HG03571 (cell line): ENCODE measurements at regions not wholly inside any gene's neighbourhood (a gene's known extent, or its start where the extent isn't known, plus 50 kb on each side); places are given as distances from the start of the nearest gene placed in this dataset.
"Not testable (repeated sequence)": the region's sequence is repeated elsewhere in the genome, so short reads cannot be mapped to it uniquely, and the experiment has no call there.

Source experiments
- ATAC-seq: cut with Tn5 transposase; IDR thresholded peaks from one replicate; pipeline ENCODE4 v1.9.1; 2021; ENCODE audit not compliant: unreplicated experiment

DNA sequence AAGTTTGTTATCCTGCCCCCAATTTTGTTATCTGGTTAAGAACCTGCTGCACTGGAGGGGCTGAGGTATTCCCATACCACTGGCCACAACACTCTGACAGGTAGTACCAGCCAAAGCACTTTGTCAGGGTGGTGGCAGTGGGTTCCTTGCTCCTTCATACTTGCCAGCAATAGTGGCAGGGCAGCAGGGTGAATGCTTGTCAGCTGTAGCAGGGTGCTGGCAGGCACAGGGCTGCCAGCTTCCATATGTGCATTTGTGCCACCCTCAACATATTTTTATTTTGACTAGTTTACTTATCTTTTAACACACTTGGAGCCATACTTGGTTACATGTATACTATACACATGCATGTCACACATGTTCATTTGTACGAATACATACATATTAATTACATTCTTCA is 294.0 kb upstream of the VWC2 start:
- ATAC-seq, result no peak

GRCh38 chr7:49479936-49480544 is 293.4 kb upstream of the VWC2 start:
- ATAC-seq, result no peak

- no peak for ATAC-seq
Measured at GRCh38 chr7:49481075-49481474, 292.4 kb upstream of the VWC2 start.

DNA sequence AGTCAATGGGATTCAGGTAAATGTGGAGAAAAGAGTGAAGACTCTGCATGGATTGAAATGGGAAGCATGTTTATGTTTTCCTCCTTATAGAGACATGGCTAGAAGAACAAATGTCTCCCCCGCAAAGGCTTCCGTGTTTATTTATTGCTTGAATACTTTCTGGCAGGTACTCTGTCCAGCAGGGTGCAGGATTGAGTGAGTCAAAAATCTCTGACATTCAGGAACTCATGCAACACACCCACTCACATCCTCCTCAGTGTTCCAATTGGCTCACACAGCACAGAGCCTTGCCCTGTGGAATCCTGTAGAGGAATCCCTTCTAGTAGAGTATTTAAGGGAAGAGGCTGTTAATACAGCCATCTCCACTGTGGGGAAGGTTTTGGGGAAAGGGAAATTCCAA is 290.3 kb upstream of the VWC2 start:
- ATAC-seq, result no peak

DNA sequence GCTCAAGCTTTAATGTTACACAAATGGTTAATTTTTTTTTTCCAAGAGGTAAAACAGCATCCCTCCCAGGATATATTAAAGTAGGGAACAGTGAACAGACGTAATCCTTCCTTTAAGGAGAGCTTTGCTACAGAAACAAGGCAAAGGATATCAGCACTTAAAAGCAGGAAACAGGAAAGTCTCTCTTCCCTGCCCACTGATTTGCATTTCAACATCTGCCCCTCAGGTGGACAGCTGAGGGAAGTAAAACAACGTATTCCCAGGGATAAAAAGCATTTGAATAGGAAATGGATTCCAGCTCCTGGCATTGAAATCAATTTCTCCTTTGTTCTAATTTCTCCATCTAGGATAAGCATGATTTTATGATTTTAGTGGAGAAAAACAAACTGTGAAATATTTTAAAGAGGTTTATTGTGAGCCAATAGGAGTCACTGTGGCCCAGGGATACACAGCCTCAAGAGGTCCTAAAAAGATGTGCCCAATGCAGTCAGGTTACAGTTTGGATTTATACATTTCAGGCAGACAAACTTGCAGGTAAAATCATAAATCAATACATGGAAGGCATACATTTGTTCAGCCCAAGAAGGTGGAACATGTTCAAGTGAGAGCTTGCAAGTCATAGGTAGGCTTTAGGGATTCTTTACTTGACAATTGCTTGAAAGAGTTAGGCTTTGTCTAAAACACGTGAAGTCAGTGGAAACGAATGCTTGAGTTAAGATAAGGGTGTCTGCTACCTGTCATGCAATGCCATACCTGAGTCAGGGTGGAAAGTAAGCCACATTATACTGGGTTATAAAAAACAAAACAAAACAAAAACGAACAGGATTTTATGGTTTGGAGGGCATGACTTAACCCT is 286.2 kb upstream of the VWC2 start:
- ATAC-seq, result no peak

GRCh38 chr7:49487830-49488140 is 285.7 kb upstream of the VWC2 start:
- ATAC-seq, result no peak

DNA sequence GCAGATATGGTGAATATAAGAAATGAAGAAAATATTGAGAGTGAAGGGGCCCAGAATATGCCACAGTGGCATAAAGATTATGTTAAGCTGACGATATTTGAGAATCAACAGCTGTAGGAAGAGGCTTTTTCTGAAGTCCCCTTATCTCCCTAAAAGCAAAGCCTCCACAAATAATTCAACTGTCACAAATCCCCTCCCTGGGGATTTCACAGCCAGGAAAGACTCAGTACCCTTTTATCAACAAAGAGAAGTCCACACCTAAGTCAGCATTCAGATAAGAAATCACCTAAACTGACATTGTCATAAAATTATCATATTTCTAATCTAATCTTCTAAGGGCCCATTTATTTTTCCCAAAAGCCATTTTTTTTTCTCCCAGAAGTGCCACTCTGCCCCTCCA is 284.9 kb upstream of the VWC2 start:
- ATAC-seq, result no peak

- no peak for ATAC-seq
Measured at GRCh38 chr7:49497471-49497870, 276.0 kb upstream of the VWC2 start.

- ATAC-seq, result no peak
Measured at GRCh38 chr7:49500741-49501140, 272.7 kb upstream of the VWC2 start.

GRCh38 chr7:49507206-49507605 is 266.2 kb upstream of the VWC2 start:
- ATAC-seq, result not testable (repeated sequence)

DNA sequence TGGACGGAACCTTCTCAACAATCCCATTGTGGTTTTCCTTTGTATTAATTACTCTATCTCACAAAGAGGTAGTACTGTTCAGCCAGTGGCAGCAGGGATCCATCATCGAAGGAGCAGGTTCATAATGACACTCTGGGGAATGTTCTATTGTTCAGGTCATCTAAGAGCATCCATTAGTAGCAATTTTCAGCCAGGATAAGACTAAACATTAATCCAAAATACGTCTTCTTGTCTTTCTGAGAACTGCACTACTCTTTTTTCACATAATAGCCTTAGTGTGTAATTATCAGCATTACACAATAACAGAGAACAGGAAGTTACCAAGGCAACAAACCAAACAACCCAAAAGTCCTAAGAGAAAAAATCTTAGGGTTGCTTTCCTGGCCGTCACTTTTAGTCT is 259.5 kb upstream of the VWC2 start:
- no peak for ATAC-seq

- no peak for ATAC-seq
Measured at GRCh38 chr7:49520951-49521350, 252.5 kb upstream of the VWC2 start.

DNA sequence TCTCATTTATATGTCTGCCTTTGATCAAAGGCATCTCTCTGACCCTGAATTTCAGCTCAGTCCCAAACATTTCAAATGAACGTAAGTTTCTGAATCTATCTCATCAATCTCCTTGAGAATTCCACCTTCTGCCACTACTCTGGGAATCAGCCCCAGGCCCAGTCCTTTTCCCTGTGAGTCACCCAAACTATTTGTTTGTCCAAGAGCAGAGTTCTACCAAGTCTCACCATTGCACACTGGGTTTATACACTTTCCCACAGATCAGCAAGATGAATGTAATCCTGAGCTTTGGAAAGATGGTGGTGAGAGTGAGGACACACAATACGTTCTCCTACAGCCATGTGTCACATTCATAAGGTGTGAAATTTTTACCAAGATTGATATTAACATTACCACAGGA is 251.3 kb upstream of the VWC2 start:
- ATAC-seq, result no peak

DNA sequence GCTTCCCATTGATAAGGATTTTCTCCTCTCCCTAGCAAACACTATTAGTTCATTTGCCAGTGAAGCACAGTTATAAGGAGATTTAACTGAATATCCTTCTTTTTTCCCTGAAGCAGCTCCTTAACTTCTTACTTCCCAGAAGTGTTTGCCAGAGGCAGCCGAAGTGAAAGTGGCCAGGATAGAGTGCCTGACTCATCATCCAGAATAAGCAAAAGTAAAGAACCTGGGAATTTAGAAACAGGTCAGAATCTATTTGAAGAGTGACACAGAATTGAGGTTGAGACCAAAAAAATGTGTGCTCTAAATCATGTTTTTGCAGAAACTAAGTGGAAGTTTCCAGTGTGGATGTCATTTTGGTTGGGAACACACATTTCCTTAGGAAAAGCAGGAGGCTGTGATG is 249.6 kb upstream of the VWC2 start:
- no peak for ATAC-seq

GRCh38 chr7:49527182-49527581 is 246.3 kb upstream of the VWC2 start:
- no peak for ATAC-seq

DNA sequence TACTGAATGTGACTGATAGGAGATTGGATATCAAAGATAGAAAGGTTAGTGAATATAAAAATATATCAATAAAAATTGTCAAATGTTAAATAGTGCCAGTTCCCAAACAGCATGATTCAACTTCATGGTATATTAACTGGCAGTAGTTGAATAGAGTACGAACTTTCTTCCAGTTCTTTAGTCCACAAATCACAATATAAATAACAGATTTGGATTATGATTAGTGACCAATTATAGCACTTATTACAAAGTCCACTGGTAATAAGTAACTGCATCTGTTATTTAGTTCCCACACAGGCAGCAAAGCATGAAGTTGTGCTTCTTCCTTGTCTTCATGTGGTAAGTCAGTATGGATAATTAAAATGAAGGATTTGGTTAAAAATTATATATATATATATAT is 243.0 kb upstream of the VWC2 start:
- ATAC-seq, result no peak

- ATAC-seq, result no peak
Measured at GRCh38 chr7:49563693-49564378, 209.6 kb upstream of the VWC2 start.

- no peak for ATAC-seq
Measured at GRCh38 chr7:49564379-49564714, 209.1 kb upstream of the VWC2 start.

GRCh38 chr7:49577576-49577975 is 195.9 kb upstream of the VWC2 start:
- no peak for ATAC-seq

GRCh38 chr7:49579408-49579807 is 194.0 kb upstream of the VWC2 start:
- ATAC-seq, result no peak

GRCh38 chr7:49580000-49580399 is 193.4 kb upstream of the VWC2 start:
- ATAC-seq, result no peak

- ATAC-seq, result no peak
Measured at GRCh38 chr7:49580761-49581160, 192.7 kb upstream of the VWC2 start.
